ENCODE measurements at regions not wholly inside any gene's neighbourhood (a gene's known extent, or its start where the extent isn't known, plus 50 kb on each side); places are given as distances from the start of the nearest gene placed in this dataset.

DNA sequence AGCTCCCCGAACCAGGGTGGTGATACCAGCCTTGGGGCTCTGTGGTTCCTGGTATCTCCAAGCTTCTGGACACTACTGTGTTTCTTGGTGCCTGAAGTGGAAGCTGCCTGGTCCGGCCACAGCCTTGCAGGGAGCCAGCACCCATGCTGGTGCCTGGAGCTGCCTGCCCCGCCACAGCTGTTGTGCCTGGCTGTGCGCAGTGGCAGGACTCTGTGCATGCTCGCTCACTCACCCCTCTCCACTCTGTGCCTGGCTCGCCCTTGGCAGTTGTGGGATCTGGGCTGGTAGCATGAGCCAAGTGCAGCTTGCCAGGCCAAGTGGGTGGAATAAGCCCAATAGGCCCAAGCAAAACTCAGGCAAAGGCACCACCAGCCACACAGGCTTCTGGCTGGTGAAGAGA, 1225.3 kb downstream of the SLITRK5 start (continued):
- TF ChIP-seq, protein P1, sequence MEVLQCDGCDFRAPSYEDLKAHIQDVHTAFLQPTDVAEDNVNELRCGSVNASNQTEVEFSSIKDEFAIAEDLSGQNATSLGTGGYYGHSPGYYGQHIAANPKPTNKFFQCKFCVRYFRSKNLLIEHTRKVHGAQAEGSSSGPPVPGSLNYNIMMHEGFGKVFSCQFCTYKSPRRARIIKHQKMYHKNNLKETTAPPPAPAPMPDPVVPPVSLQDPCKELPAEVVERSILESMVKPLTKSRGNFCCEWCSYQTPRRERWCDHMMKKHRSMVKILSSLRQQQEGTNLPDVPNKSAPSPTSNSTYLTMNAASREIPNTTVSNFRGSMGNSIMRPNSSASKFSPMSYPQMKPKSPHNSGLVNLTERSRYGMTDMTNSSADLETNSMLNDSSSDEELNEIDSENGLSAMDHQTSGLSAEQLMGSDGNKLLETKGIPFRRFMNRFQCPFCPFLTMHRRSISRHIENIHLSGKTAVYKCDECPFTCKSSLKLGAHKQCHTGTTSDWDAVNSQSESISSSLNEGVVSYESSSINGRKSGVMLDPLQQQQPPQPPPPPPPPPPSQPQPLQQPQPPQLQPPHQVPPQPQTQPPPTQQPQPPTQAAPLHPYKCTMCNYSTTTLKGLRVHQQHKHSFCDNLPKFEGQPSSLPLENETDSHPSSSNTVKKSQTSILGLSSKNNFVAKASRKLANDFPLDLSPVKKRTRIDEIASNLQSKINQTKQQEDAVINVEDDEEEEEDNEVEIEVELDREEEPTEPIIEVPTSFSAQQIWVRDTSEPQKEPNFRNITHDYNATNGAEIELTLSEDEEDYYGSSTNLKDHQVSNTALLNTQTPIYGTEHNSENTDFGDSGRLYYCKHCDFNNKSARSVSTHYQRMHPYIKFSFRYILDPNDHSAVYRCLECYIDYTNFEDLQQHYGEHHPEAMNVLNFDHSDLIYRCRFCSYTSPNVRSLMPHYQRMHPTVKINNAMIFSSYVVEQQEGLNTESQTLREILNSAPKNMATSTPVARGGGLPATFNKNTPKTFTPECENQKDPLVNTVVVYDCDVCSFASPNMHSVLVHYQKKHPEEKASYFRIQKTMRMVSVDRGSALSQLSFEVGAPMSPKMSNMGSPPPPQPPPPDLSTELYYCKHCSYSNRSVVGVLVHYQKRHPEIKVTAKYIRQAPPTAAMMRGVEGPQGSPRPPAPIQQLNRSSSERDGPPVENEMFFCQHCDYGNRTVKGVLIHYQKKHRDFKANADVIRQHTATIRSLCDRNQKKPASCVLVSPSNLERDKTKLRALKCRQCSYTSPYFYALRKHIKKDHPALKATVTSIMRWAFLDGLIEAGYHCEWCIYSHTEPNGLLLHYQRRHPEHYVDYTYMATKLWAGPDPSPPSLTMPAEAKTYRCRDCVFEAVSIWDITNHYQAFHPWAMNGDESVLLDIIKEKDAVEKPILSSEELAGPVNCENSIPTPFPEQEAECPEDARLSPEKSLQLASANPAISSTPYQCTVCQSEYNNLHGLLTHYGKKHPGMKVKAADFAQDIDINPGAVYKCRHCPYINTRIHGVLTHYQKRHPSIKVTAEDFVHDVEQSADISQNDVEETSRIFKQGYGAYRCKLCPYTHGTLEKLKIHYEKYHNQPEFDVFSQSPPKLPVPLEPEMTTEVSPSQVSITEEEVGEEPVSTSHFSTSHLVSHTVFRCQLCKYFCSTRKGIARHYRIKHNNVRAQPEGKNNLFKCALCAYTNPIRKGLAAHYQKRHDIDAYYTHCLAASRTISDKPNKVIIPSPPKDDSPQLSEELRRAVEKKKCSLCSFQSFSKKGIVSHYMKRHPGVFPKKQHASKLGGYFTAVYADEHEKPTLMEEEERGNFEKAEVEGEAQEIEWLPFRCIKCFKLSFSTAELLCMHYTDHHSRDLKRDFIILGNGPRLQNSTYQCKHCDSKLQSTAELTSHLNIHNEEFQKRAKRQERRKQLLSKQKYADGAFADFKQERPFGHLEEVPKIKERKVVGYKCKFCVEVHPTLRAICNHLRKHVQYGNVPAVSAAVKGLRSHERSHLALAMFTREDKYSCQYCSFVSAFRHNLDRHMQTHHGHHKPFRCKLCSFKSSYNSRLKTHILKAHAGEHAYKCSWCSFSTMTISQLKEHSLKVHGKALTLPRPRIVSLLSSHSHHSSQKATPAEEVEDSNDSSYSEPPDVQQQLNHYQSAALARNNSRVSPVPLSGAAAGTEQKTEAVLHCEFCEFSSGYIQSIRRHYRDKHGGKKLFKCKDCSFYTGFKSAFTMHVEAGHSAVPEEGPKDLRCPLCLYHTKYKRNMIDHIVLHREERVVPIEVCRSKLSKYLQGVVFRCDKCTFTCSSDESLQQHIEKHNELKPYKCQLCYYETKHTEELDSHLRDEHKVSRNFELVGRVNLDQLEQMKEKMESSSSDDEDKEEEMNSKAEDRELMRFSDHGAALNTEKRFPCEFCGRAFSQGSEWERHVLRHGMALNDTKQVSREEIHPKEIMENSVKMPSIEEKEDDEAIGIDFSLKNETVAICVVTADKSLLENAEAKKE (CRISPR knock-in tag; IDR thresholded peaks at IDR 0.05): no peak
- TF ChIP-seq, protein P2, sequence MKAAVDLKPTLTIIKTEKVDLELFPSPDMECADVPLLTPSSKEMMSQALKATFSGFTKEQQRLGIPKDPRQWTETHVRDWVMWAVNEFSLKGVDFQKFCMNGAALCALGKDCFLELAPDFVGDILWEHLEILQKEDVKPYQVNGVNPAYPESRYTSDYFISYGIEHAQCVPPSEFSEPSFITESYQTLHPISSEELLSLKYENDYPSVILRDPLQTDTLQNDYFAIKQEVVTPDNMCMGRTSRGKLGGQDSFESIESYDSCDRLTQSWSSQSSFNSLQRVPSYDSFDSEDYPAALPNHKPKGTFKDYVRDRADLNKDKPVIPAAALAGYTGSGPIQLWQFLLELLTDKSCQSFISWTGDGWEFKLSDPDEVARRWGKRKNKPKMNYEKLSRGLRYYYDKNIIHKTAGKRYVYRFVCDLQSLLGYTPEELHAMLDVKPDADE (IDR thresholded peaks at IDR 0.05): no peak
- TF ChIP-seq ZNF331 (CRISPR knock-in tag; IDR thresholded peaks at IDR 0.05; ENCODE audit: low read depth) (no peak), EZH2 (IDR thresholded peaks at IDR 0.05; ENCODE audit: low read depth, unreplicated experiment) (no peak), NANOG (IDR thresholded peaks at IDR 0.05; ENCODE audit: borderline replicate concordance) (no peak), STAT1 (IDR thresholded peaks at IDR 0.05; ENCODE audit: unreplicated experiment) (no peak), JUNB (IDR thresholded peaks at IDR 0.05; ENCODE audit: unreplicated experiment) (no peak), CREB1 (CRISPR knock-in tag; IDR thresholded peaks at IDR 0.05; ENCODE audit: low read depth) (no peak), ZNF114 (CRISPR knock-in tag; IDR thresholded peaks at IDR 0.05) (no peak)
- TF ChIP-seq, protein P3, sequence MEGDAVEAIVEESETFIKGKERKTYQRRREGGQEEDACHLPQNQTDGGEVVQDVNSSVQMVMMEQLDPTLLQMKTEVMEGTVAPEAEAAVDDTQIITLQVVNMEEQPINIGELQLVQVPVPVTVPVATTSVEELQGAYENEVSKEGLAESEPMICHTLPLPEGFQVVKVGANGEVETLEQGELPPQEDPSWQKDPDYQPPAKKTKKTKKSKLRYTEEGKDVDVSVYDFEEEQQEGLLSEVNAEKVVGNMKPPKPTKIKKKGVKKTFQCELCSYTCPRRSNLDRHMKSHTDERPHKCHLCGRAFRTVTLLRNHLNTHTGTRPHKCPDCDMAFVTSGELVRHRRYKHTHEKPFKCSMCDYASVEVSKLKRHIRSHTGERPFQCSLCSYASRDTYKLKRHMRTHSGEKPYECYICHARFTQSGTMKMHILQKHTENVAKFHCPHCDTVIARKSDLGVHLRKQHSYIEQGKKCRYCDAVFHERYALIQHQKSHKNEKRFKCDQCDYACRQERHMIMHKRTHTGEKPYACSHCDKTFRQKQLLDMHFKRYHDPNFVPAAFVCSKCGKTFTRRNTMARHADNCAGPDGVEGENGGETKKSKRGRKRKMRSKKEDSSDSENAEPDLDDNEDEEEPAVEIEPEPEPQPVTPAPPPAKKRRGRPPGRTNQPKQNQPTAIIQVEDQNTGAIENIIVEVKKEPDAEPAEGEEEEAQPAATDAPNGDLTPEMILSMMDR (conservative IDR thresholded peaks at IDR 0.05; ENCODE audit: low read depth in 2 of 2): no peak

Measured in GM23338 (cell line).